NOMO-1 (cell line): ENCODE measurements at regions not wholly inside any gene's neighbourhood (a gene's known extent, or its start where the extent isn't known, plus 50 kb on each side); places are given as distances from the start of the nearest gene placed in this dataset.
"Not testable (repeated sequence)": the region's sequence is repeated elsewhere in the genome, so short reads cannot be mapped to it uniquely, and the experiment has no call there.

Source experiments
- DNase-seq, 2 experiments: peaks; one replicate each; lab custom pipeline; 2025; ENCODE audit not compliant: unreplicated experiment in 2 of 2; lab: John Stamatoyannopoulos, UW

DNA sequence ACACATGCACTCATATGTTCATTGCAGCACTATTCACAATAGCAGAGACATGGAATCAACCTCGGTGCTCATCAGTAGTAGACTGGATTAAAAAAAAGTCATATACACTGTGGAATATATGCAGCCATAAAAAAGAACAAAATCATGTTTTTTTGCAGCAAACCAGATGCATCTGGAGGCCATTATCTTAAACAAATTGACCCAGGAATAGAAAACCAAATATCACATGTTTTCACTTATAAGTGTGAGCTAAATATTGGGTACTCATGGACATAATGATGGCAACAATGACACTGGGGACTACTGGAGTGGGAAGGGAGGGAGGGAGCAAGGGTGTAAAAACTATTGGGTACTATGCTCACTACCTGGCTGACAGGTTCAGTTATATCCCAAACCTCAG, 792.6 kb downstream of the EPHA4 start:
- DNase-seq: no peak

DNA sequence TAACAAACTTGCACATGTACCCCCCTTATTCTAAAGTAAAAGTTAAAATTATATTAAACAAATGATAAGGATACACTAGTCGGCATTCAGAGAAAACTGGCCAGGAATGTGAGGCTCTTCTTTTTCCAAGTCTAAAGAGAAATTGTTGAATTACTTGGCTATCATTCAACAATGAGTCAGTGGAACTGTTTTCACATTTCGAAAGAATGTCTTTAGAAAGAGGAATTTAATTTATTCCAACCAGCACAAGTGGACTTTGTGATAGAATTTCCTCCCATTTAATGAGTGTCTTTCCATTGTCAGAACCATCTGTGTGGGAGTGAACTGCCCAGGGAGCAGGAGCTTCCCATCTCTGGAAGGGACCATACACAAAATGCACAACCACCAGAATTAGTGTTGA, 792.2 kb downstream of the EPHA4 start:
- no peak for DNase-seq

DNA sequence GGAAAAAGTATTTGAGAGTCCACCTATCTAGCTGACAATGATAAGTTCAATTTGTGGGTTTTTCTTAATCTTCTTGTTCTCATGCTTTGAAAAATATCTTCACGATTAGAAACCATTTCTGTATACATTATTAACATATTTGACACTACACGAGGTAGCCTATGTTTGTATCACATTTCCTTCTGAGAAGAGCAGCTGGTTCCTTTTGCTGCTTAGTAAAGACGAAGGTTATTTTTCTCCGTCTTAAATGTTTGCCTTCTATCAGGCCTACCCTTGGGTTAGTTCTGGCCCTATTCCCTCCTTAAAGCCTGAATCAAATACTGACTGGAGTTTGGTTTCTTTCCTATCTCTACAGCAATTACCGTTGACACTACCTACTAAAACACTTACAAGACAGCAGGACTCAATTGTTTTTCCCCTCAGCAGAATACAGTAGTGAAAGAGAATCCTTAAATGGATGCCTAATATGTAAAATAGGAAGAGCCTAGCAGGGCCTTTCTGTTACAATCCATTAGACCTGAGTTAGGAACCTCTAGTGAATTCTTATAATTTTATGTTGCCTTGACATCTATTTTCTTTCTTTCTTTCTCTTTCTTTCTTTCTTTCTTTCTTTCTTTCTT, 790.4 kb downstream of the EPHA4 start:
- no peak for DNase-seq

DNA sequence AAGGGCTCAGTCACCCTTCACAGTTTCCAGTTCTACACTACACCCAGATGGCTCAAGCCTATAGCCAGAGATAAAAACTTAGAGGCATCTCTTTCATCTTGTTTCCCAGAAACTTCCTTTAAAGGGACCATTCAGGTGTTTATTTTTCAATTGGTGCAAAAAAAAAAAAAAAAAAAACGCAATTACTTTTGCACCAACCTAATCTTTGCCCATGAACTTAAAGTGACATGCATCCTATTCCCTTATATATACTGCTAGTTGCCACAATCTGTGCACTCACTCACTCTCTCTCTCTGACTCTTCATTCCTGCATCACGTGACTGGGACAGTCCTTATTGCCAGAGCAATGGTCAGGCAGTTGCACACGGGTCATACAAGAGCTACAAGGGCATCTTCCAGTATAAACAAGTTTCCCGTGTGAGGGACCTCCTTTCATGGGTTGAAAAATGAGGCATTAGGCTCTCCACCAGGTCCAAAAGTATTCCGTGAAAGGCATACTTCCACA, 789.4 kb downstream of the EPHA4 start:
- no peak for DNase-seq

DNA sequence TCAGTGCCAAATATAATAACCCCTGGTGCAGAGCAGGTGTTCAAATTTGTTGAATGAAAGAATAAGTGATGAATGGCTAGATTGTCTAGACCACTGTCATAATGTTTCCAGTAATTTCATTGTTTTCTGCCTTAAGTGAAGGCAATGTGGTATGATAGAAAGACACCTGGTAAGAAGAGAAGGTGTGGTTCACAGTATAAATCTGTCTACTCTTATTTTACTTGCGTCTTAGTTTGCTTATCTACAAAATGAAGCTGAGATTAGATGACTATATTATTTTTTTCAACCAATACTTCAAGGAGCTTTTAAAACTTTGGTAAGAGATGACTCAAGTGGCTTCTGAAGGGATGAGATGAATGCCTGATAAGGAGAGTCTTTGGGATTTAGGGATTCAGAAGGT, 788.4 kb downstream of the EPHA4 start:
- no peak for DNase-seq

DNA sequence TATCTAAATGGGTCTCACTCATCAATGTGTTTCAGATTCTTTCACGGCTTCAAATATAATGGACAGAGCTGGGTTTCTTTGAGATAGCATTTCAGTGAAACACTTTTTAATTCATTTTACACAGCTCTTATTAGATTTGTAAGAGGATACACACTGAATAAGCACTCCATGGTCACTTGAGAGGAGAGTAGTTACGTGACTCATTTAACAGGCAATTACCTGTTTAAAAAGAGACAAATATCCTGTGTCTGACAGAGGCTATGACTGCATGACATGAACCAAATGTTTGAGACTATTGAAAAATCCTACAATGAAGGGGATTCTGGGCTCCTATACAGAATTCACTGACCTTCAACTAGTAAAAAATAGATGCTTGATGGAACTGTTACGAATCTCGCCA, 786.9 kb downstream of the EPHA4 start:
- DNase-seq: no peak

DNA sequence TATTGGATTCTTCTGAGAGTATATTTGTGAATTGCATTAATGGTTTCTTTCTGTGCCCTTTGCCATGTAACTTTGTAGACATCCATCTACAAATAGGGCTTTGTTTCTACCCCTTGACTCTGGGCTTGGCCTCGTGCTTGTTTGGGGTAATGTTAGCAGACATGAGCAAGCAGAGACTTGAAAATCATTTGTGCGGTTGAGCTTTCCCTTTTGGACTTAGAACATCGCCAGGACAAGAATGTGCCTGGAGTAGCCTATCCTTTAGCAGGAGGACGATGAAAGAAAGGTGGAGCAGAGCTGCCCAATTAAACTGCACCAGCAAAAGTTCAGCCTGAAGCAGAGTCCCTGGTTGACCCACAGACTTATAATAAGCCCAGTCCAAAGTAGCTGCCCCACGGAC, 785.9 kb downstream of the EPHA4 start:
- DNase-seq: no peak

DNA sequence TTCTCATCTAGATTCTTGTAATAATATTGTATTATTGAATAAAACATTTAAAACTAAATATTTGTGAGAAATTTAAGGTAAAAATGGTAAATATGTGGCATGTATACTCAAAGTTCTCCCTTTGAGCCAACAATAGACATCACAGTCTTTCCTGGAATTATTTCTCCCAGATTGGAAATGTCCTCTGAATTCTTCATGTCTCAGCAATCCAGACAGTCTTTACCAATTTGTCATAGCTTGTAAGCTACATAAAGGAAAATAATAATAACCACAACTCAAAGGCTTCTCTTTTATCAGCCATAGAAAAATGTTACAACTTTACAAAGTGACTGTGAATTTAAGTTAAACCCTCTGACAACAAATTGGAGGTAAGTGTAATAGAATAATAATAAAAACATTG, 784.9 kb downstream of the EPHA4 start:
- DNase-seq: no peak

DNA sequence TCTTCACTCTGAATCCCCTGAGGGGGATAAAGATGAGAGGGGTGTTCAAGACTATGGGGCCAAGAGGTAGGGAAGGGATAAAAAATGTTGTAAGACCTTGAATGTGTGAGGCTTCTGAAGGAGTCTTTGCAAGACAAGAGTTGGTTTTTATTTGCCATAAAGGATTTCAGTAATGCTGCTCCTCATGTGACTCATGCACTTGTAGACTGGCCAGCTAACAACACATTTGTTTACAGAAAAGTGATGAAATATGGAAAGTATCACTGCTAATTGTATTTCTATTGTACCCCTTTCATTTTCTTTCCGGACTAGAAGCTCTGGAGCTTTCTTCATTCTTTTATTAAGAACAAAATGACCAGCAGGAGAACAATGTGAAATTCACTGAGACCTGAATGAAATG, 782.1 kb downstream of the EPHA4 start:
- DNase-seq: no peak

DNA sequence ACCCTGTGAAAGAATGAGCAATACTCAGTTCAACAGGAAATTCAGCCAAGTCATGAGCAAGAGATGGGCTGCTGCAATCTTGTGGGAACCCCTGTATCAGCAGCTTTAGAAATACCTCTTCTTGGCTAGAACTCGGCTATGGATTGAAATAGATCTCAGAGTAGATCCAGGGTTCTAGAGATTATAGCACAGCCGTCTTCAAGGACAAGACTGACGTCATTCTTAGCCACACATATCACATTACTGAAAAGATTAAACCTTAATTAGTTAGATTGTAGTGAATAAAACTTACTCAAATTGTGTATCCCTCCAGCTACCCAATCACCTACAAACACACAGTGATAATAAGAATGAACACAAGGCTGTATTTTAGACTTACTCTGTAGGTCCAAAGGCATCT, 776.4 kb downstream of the EPHA4 start:
- DNase-seq: no peak

DNA sequence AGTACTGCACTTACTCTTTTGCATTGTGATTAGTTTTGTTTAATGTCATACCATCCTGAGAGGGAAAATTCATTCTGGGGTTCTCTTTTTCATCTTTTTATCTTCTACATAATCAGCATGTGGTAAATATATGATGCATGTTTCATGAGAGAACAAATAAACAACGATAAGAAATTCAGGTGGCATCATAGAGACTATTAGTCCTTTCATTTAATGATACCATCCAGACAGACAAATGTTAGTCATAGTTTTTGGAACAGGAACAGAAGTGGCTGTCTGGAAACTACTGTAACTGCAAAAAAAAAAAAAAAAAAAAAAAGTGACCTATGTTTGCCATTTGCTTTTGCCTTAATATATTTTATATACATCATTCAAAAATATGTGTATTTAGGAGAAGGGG, 761.0 kb downstream of the EPHA4 start:
- DNase-seq: no peak

DNA sequence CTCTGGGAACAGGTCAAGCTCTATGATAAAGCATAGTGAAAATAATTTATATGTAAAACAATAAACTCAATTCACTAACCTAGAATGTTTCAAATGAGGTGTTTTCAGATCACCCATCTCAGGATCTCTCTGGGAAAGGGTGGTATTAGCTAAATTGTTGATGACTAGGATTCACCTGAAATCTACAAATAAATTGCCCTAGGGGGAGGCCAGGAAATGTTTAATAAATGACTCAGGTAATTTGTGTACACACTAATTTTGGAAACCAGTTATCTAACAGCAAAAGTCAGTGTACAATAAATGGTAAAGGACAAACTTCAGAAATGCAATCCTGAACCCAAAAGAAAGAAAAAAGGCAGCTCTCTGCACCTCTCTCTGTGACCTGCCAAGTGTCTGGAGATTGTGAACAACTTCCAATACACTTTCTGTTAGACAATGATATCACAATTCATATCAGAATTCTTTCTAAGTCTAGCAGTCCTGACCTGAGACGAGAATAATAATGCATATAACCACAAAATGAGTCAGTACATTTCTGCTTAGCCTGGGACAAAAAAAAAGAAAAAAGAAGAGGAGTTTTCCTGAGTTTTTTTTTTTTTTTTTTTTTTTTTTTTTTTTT, 760.0 kb downstream of the EPHA4 start:
- DNase-seq: no peak

DNA sequence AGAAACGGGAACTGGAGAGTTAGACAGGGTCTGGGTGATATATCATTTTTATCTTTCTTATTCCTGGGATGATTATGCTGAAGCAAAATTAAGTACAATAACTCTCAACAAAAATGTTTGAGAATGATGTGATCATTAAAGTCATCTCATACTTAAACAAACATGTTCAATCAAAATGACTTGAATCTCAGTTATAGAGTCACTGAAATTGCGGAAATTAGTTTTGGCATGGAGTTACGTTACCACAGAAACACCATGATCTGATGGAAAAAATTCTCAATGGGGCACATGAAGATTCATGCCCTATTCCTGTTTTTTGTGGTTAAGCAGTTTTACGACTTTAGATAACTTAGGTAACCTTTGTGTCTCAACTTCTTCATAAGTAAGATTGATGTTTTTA, 757.7 kb downstream of the EPHA4 start:
- DNase-seq: no peak

DNA sequence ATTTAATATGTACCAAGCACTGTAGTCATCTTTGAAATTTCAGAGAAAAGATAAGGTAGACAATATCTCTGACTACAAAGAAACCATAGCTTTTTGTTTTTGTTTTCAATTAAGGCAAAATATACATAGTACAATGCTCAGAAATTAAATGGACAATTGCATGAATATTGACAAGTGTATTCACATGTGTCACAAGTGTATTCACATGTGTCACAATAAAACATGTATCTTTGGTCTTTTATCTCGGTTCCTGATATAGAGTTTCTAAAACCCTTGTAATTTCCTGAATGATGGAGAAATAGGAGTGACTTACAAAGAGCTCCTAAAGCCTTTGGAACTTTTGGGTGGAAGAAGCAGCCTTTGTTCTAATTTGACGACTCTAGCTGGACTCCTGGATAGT, 756.4 kb downstream of the EPHA4 start:
- DNase-seq: no peak

DNA sequence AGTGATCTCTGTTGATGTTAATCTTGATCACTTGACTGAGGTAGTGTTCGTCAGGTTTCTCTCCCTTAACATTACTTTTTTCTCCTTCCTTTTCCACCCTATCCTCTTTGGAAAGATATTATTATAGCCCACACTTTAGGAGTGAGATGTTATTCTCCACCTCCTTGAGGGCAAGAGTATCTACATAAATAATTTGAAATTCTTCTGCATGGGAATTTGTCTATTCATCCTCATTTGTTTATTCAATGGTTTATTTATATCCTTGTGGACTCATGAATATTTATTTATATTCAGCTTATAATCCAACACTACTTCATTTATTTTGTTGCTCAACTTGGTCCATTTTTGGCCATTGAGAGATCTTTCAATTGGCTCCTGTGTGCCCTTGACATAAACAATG, 750.4 kb downstream of the EPHA4 start:
- no peak for DNase-seq

DNA sequence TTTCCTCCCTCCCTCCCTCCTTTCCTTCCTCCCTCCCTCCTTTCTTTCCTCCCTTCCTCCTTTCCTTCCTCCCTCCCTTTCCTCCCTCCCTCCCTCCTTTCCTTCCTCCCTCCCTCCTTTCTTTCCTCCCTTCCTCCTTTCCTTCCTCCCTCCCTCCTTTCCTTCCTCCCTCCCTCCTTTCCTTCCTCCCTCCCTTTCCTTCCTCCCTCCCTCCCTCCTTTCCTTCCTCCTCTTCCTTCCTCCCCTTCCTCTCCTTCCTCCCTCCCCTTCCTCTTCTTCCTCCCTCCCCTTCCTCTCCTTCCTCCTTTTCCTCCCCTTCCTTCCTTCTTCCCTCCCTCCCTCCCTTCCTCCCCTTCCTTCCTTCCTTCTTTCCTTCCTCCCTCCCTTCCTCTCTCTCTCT, 748.5 kb downstream of the EPHA4 start:
- DNase-seq: not testable (repeated sequence)

DNA sequence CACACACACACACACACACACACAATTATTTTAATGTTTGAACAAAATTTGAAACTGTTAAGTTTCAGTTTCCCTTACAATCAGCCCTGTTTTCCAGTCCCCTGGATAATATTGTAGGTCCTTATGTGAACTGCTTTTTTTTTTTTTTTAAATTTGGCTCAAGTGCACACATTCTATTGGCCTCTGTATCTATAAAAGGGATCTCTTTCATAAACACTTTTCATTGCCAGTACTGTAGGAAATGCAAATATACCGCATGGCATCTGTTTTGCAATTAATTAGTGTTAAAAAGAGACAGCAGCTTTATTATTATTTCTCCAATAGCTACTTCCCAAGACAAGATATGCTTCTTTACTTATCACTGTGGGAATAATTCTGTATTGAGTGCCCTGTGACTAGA, 738.7 kb downstream of the EPHA4 start:
- no peak for DNase-seq

DNA sequence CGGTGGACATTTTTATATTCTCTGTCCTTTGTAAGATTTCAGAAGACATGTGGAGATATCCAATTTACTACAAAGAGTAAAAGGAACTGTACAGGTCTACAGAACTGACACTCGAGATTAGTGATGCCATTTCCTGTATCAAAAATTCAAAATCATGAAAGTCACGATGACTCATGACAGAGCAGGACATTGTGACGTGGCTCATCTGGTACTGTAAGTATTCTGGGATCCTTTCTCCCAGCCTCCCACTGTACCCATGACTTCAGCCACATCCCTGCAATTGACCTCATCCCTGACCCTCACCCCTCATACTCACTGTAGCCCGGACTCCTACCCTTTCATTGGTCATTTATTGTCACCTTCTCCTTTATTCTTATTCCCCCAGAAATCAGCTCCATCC, 736.5 kb downstream of the EPHA4 start:
- DNase-seq: no peak

DNA sequence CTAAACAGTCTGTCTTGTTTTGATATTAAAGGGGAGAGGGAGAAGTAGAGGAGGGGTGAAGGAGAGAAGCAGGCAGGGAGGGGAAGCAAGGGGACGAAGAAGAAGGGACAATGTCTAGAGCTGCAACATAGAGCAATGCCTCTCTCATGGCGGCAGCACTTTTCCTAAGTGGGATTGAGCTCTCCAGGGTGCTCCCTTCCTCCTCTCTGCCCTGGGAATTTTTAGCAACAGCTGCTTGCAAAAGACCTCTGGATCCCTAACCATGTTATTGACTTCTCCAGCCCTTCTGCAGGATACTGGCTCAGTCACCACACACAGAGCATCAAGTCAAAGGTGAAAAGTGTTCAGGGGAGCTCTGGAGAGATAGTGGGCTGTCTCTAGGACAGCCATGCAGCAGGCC, 734.9 kb downstream of the EPHA4 start:
- no peak for DNase-seq

DNA sequence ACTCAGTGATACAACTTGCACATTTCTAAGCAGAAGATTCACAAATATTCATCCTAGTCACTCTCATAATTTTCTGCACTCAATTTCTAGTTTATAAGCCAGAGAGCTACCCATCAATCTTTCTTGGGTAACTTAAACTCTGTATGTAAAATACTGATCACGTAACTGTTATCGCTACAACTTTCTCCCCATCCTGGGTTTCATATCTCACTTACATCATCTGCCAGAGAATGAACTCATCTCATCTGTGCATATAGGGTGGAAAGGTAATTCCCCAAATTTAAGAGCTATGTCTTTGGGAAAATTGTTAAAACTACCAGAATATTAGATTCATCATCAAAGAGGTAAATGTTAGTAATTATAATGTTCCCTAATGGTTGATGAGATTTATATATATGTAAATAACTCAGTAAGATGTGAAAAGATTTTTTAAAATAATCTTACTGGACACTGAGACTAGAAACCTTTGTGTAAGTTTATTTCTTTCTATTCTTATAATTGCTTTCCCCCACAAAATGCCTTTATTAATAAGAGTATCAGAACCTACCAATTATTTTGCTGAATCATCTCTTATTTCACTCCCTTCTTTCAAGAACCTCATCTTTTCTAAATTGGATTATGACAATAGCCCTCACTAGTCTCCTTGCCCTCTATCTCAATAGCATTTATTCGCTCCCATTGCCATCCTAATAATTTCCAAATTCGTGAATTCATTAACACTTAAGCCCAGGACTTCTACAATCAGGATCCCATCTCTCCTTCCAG, 729.0 kb downstream of the EPHA4 start:
- no peak for DNase-seq

DNA sequence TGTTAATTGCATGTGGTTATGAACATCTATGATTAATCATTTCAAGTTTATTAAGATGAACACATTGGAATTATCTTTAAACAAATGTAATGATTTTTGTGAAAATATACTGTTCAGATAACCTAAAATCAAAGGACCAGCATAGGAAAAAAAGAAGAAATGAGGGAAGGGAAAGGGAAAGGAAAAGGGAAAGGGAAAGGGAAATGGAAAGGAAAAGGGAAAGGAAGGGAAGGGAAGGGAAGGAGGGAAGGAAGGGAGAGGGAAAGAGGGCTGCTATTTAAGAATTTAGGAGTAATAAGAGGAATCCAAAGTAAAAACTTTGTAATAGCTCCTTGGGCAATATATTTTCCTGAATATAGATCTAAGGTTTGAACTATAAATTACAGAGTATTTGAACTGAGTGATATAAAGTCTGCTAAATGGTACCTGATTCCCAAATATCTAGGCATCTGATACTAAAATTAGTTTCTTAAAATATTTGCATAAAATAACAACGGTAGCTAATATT, 726.3 kb downstream of the EPHA4 start:
- DNase-seq: no peak

DNA sequence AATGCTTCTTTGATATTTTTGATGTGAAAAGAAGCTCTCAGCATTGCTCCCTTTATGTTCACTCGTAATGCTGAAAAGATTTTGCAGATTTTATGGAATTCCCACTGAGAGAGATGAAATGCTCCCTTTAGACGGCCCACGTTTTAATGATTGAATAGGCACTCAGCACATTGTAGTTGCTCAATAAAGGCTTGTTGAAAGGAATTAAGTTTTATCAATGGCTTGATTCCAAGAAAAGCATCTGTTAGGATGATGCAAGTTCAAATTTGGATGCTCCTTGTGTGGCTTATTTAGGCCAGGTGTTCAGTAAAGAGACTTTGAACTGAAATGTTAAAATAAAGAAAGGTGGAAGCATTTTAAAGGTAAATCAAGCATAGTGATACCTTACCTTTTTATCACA, 725.1 kb downstream of the EPHA4 start:
- DNase-seq: no peak
